ENCODE measurements at regions not wholly inside any gene's neighbourhood (a gene's known extent, or its start where the extent isn't known, plus 50 kb on each side); places are given as distances from the start of the nearest gene placed in this dataset.

DNA sequence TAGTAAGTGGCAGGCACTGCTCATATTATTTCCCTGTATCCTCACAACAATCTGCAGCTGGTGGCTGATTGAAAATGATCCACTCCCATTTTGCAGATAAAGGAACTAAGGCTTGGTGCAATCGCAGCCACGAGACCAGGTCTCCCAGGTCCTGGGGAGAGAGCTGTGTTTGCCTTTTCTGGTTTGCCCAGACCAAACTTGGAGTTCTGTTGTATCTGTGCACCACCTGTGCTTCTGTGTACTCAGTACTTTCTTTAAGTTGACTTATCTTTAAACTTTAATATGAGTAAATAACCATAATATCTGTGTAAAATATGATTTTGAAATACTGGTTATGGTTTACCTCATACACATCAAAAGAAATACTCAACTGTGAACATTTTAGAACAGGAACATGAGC is 625.7 kb upstream of the CFAP20DC start:
- TF ChIP-seq CTCF (IDR thresholded peaks at IDR 0.05) (no peak), POLR2AphosphoS5 (IDR thresholded peaks at IDR 0.05) (no peak), POLR2A (IDR thresholded peaks at IDR 0.05) (no peak)
